ENCODE measurements at regions not wholly inside any gene's neighbourhood (a gene's known extent, or its start where the extent isn't known, plus 50 kb on each side); places are given as distances from the start of the nearest gene placed in this dataset.
A peak's percentile ranks its signal among the peaks of the same experiment; 100 is the strongest.

GRCh38 chr20:51217347-51218045 lies 194.6 kb upstream of the KCNG1 start:
- no peak for DNase-seq (ENCODE audit: low spot score)

GRCh38 chr20:51216850-51217249 lies 193.9 kb upstream of the KCNG1 start:
- no peak for DNase-seq (ENCODE audit: low spot score)

- DNase-seq (ENCODE audit: low spot score): no peak
Observed at GRCh38 chr20:51212816-51213215, 189.9 kb upstream of the KCNG1 start.

GRCh38 chr20:51211191-51211590 lies 188.3 kb upstream of the KCNG1 start:
- DNase-seq (ENCODE audit: low spot score): no peak

GRCh38 chr20:51210084-51210483 lies 187.2 kb upstream of the KCNG1 start:
- no peak for DNase-seq (ENCODE audit: low spot score)

GRCh38 chr20:51208162-51208561 lies 185.3 kb upstream of the KCNG1 start:
- no peak for DNase-seq (ENCODE audit: low spot score)

GRCh38 chr20:51206032-51206662 lies 183.2 kb upstream of the KCNG1 start:
- peak; percentile 32 for DNase-seq (ENCODE audit: low spot score)

- DNase-seq (ENCODE audit: low spot score): no peak
Observed at GRCh38 chr20:51204794-51205193, 181.9 kb upstream of the KCNG1 start.

- no peak for DNase-seq (ENCODE audit: low spot score)
Observed at GRCh38 chr20:51204051-51204715, 181.3 kb upstream of the KCNG1 start.

GRCh38 chr20:51202304-51202703 lies 179.4 kb upstream of the KCNG1 start:
- no peak for DNase-seq (ENCODE audit: low spot score)

- DNase-seq (ENCODE audit: low spot score): no peak
Observed at GRCh38 chr20:51199920-51200319, 177.0 kb upstream of the KCNG1 start.

GRCh38 chr20:51198876-51199523 lies 176.1 kb upstream of the KCNG1 start:
- DNase-seq (ENCODE audit: low spot score): no peak

- DNase-seq (ENCODE audit: low spot score): no peak
Observed at GRCh38 chr20:51198238-51198637, 175.3 kb upstream of the KCNG1 start.

- DNase-seq (ENCODE audit: low spot score): no peak
Observed at GRCh38 chr20:51196991-51197651, 174.2 kb upstream of the KCNG1 start.

GRCh38 chr20:51195990-51196389 lies 173.1 kb upstream of the KCNG1 start:
- DNase-seq (ENCODE audit: low spot score): no peak

GRCh38 chr20:51195419-51195901 lies 172.6 kb upstream of the KCNG1 start:
- DNase-seq (ENCODE audit: low spot score): no peak

GRCh38 chr20:51193066-51193772 lies 170.3 kb upstream of the KCNG1 start:
- no peak for DNase-seq (ENCODE audit: low spot score)

- DNase-seq (ENCODE audit: low spot score): no peak
Observed at GRCh38 chr20:51190783-51191180, 167.9 kb upstream of the KCNG1 start.

- DNase-seq (ENCODE audit: low spot score): peak; percentile 22
Observed at GRCh38 chr20:51189814-51190782, 167.2 kb upstream of the KCNG1 start.

GRCh38 chr20:51188941-51189340 lies 166.0 kb upstream of the KCNG1 start:
- DNase-seq (ENCODE audit: low spot score): no peak
